ENCODE measurements at regions not wholly inside any gene's neighbourhood (a gene's known extent, or its start where the extent isn't known, plus 50 kb on each side); places are given as distances from the start of the nearest gene placed in this dataset.
"Not testable (repeated sequence)": the region's sequence is repeated elsewhere in the genome, so short reads cannot be mapped to it uniquely, and the experiment has no call there.

DNA sequence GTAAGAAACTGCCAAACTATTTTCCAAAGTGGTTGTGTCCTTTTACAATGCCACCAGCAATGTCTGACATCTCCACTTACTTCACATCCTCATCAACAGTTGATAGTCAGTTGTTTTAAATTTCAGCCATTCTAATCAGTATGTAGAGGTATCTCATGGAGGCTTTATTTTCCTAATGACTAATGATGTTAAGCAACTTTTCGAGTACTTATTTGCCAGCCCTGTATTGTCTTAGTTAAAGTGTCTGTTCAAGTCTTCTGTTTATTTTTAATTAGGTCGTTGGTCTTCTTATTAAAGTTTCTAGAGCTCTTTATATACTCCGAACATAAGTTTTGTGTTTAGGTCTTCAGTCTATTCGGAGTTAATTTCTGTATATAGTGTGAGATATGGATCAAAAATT lies 54.9 kb upstream of the NBPF12 start:
- not testable (repeated sequence) for DNase-seq (ENCODE audit: low spot score); H3K27me3 ChIP-seq (ENCODE audit: insufficient read depth); H3K4me1 Mint-ChIP-seq; H3K36me3 Mint-ChIP-seq (ENCODE audit: low read depth); H3K9me2 ChIP-seq (ENCODE audit: insufficient read depth); H4K20me1 ChIP-seq (replicated peaks; ENCODE audit: insufficient read depth); H3F3A ChIP-seq (replicated peaks; ENCODE audit: low read depth); H3K4me3 ChIP-seq; H3K4me3 Mint-ChIP-seq; H3K4me2 ChIP-seq; H3K27ac ChIP-seq (ENCODE audit: low read depth); H3K27me3 Mint-ChIP-seq (ENCODE audit: insufficient read depth, low read depth, poor library complexity); H2AFZ ChIP-seq; ATAC-seq; H3K36me3 ChIP-seq (ENCODE audit: insufficient read depth); H3K27ac Mint-ChIP-seq; H3K4me1 ChIP-seq (ENCODE audit: insufficient read depth); H3K79me2 ChIP-seq (replicated peaks; ENCODE audit: insufficient read depth); H3K9me3 Mint-ChIP-seq

DNA sequence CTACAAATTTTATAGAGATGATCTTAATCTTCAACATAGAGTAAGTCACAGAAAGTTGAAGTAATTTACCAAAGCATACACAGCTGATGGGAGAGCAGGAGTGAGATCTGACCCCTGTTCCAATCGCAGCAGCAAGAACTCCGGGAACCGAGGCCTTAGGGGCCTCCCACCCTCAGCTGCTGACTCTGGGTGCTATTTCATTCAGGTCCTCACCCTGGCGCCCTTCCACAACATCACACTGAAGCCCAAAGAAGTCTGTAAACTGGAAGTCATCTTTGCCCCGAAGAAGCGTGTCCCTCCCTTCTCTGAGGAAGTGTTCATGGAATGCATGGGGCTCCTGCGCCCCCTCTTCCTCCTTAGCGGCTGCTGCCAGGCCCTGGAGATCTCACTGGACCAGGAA lies 57.0 kb upstream of the NBPF12 start:
- not testable (repeated sequence) for H3K27me3 Mint-ChIP-seq (ENCODE audit: insufficient read depth, low read depth, poor library complexity); H3K27ac Mint-ChIP-seq

DNA sequence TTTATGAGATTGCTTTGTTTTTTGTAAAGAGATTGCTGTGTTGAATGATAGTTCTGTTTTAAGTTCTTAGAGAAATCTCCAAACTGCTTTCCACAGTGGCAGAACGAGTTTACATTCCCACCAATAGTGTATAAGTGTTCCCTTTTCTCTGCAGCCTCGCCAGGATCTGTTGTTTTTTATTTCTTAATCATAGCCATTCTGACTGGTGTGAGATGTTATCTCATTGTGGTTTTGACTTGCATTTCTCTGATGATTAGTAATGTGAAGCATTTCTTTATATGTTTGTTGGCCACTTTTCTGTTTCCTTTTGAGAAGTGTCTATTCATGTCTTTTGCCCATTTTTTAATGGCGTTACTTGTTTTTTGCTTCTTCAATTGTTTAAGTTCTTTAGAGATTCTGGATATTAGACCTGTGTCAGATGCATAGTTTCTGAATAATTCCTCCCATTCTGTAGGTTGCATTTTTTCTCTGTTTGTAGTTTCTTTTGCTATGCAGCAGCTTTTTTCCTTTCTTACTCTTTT lies 74.3 kb upstream of the NBPF12 start:
- H3K4me3 Mint-ChIP-seq; H3F3A ChIP-seq (replicated peaks; ENCODE audit: low read depth); H3K79me2 ChIP-seq (replicated peaks; ENCODE audit: insufficient read depth); ATAC-seq; H3K4me2 ChIP-seq; H3K27ac Mint-ChIP-seq; H3K36me3 ChIP-seq (ENCODE audit: insufficient read depth); H3K4me1 Mint-ChIP-seq; H3K4me1 ChIP-seq (ENCODE audit: insufficient read depth); H3K9me2 ChIP-seq (ENCODE audit: insufficient read depth); DNase-seq (ENCODE audit: low spot score); H3K9me3 Mint-ChIP-seq; H2AFZ ChIP-seq; H3K27me3 Mint-ChIP-seq (ENCODE audit: insufficient read depth, low read depth, poor library complexity); H3K27me3 ChIP-seq (ENCODE audit: insufficient read depth); H3K27ac ChIP-seq (ENCODE audit: low read depth); H3K36me3 Mint-ChIP-seq (ENCODE audit: low read depth); H3K4me3 ChIP-seq; H4K20me1 ChIP-seq (replicated peaks; ENCODE audit: insufficient read depth): not testable (repeated sequence)

More for the DNA sequence above, 57.0 kb upstream of the NBPF12 start:
- TF ChIP-seq, protein P1, sequence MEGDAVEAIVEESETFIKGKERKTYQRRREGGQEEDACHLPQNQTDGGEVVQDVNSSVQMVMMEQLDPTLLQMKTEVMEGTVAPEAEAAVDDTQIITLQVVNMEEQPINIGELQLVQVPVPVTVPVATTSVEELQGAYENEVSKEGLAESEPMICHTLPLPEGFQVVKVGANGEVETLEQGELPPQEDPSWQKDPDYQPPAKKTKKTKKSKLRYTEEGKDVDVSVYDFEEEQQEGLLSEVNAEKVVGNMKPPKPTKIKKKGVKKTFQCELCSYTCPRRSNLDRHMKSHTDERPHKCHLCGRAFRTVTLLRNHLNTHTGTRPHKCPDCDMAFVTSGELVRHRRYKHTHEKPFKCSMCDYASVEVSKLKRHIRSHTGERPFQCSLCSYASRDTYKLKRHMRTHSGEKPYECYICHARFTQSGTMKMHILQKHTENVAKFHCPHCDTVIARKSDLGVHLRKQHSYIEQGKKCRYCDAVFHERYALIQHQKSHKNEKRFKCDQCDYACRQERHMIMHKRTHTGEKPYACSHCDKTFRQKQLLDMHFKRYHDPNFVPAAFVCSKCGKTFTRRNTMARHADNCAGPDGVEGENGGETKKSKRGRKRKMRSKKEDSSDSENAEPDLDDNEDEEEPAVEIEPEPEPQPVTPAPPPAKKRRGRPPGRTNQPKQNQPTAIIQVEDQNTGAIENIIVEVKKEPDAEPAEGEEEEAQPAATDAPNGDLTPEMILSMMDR (conservative IDR thresholded peaks at IDR 0.05; ENCODE audit: low read depth in 2 of 2): peak in 1 of 2 experiments; percentile 23; a peak in 1 of 4 replicates
- not testable (repeated sequence) for H3K4me3 ChIP-seq; H3K9me3 Mint-ChIP-seq; H3F3A ChIP-seq (replicated peaks; ENCODE audit: low read depth); H3K27me3 ChIP-seq (ENCODE audit: insufficient read depth); H3K27ac ChIP-seq (ENCODE audit: low read depth); H4K20me1 ChIP-seq (replicated peaks; ENCODE audit: insufficient read depth); H3K4me3 Mint-ChIP-seq; H3K4me1 Mint-ChIP-seq; H3K4me2 ChIP-seq; H3K9me2 ChIP-seq (ENCODE audit: insufficient read depth); DNase-seq (ENCODE audit: low spot score); H3K36me3 ChIP-seq (ENCODE audit: insufficient read depth); H3K36me3 Mint-ChIP-seq (ENCODE audit: low read depth); H3K4me1 ChIP-seq (ENCODE audit: insufficient read depth); H2AFZ ChIP-seq; H3K79me2 ChIP-seq (replicated peaks; ENCODE audit: insufficient read depth)
- ATAC-seq: peak; percentile 54

DNA sequence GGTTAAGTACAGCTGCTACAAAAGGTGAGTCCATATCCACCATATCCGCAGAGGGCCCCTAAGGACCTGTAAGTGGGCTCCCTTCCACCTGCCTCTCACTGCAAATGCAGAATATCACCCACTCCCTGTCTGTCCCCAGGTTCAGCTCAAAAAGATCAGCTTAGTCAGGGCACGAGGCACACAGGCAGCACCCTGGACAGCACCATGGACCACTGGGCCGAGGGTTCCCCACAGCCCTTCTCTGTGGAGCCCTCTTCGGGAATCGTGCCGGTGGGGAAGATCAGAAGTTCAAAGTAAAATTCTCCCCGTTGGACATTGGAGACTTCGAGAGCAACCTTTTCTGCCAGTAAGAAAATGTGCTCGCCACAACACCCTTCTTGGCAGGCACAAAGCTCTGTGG lies 85.0 kb upstream of the NBPF12 start:
- not testable (repeated sequence) for H3F3A ChIP-seq (replicated peaks; ENCODE audit: low read depth); H3K79me2 ChIP-seq (replicated peaks; ENCODE audit: insufficient read depth); H3K4me1 ChIP-seq (ENCODE audit: insufficient read depth); H3K27me3 Mint-ChIP-seq (ENCODE audit: insufficient read depth, low read depth, poor library complexity); H3K4me3 ChIP-seq; H3K27ac ChIP-seq (ENCODE audit: low read depth); H3K4me2 ChIP-seq; H2AFZ ChIP-seq; H3K36me3 Mint-ChIP-seq (ENCODE audit: low read depth); H3K27me3 ChIP-seq (ENCODE audit: insufficient read depth); H3K9me3 Mint-ChIP-seq; H3K4me1 Mint-ChIP-seq; H4K20me1 ChIP-seq (replicated peaks; ENCODE audit: insufficient read depth); H3K4me3 Mint-ChIP-seq; H3K27ac Mint-ChIP-seq; H3K36me3 ChIP-seq (ENCODE audit: insufficient read depth); H3K9me2 ChIP-seq (ENCODE audit: insufficient read depth)
- TF ChIP-seq, protein P2, sequence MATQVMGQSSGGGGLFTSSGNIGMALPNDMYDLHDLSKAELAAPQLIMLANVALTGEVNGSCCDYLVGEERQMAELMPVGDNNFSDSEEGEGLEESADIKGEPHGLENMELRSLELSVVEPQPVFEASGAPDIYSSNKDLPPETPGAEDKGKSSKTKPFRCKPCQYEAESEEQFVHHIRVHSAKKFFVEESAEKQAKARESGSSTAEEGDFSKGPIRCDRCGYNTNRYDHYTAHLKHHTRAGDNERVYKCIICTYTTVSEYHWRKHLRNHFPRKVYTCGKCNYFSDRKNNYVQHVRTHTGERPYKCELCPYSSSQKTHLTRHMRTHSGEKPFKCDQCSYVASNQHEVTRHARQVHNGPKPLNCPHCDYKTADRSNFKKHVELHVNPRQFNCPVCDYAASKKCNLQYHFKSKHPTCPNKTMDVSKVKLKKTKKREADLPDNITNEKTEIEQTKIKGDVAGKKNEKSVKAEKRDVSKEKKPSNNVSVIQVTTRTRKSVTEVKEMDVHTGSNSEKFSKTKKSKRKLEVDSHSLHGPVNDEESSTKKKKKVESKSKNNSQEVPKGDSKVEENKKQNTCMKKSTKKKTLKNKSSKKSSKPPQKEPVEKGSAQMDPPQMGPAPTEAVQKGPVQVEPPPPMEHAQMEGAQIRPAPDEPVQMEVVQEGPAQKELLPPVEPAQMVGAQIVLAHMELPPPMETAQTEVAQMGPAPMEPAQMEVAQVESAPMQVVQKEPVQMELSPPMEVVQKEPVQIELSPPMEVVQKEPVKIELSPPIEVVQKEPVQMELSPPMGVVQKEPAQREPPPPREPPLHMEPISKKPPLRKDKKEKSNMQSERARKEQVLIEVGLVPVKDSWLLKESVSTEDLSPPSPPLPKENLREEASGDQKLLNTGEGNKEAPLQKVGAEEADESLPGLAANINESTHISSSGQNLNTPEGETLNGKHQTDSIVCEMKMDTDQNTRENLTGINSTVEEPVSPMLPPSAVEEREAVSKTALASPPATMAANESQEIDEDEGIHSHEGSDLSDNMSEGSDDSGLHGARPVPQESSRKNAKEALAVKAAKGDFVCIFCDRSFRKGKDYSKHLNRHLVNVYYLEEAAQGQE (IDR thresholded peaks at IDR 0.05; ENCODE audit: unreplicated experiment): peak; percentile 66
- ATAC-seq: peak; percentile 85
- peak; percentile 19 for DNase-seq (ENCODE audit: low spot score)

DNA sequence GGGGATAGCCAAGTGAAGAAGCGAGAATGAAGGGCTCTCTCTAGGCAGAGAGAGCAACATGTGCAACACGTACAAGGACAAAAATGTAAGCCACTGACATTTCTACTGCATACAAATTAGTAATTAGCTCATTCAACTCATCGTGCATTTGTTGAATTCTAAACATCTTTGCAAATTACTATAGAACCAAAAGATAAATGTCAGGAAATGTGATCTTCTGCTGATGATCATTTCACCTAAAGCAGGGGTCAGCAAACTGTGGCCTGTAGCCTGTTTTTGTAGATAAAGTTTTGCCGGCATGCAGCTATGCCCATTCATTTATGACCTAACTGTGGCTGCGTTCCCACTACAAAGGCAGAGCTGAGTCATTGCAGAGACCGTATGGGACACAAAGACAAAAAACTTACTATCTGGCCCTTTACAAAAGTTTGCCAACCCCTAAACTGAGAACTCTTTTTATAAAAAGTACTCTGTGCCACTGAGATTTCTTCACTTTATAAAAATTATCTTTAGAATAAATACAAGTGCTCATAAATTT lies 87.7 kb upstream of the NBPF12 start:
- not testable (repeated sequence) for DNase-seq (ENCODE audit: low spot score); H3K4me3 ChIP-seq

More for the DNA sequence above, 87.7 kb upstream of the NBPF12 start:
- not testable (repeated sequence) for H3K4me1 Mint-ChIP-seq; H4K20me1 ChIP-seq (replicated peaks; ENCODE audit: insufficient read depth); ATAC-seq; H3K9me3 Mint-ChIP-seq; H3K27me3 ChIP-seq (ENCODE audit: insufficient read depth); H2AFZ ChIP-seq; H3K4me2 ChIP-seq; H3K27ac Mint-ChIP-seq; H3K79me2 ChIP-seq (replicated peaks; ENCODE audit: insufficient read depth); H3K36me3 Mint-ChIP-seq (ENCODE audit: low read depth); H3K36me3 ChIP-seq (ENCODE audit: insufficient read depth); H3K27ac ChIP-seq (ENCODE audit: low read depth); H3K27me3 Mint-ChIP-seq (ENCODE audit: insufficient read depth, low read depth, poor library complexity); H3K4me3 Mint-ChIP-seq; H3F3A ChIP-seq (replicated peaks; ENCODE audit: low read depth); H3K9me2 ChIP-seq (ENCODE audit: insufficient read depth); H3K4me1 ChIP-seq (ENCODE audit: insufficient read depth)
